ENCODE measurements at regions not wholly inside any gene's neighbourhood (a gene's known extent, or its start where the extent isn't known, plus 50 kb on each side); places are given as distances from the start of the nearest gene placed in this dataset.
"Not testable (repeated sequence)": the region's sequence is repeated elsewhere in the genome, so short reads cannot be mapped to it uniquely, and the experiment has no call there.

- no peak for TF ChIP-seq CTCF (IDR thresholded peaks at IDR 0.05)
- H3K4me1 Mint-ChIP-seq (ENCODE audit: unreplicated experiment) = peaks cover 13% of the 10 kb centered on the region
- no peak overlapping the region for H3K4me3 Mint-ChIP-seq (ENCODE audit: unreplicated experiment)
- no peak for DNase-seq (ENCODE audit: extremely low spot score, unreplicated experiment)
- H3K27ac Mint-ChIP-seq (ENCODE audit: unreplicated experiment) = no peak overlapping the region
- H3K27me3 Mint-ChIP-seq (ENCODE audit: unreplicated experiment) = no peaks in the 10 kb centered on the region
- H3K36me3 Mint-ChIP-seq (ENCODE audit: unreplicated experiment) = peaks cover 6% of the 10 kb centered on the region
- H3K9me3 Mint-ChIP-seq (ENCODE audit: unreplicated experiment) = peaks cover 30% of the 10 kb centered on the region
These were observed 196.5 kb upstream of the SLC7A11 start for GRCh38 chr4:138438608-138439007.

- Mint-ChIP-seq H3K4me3 (ENCODE audit: unreplicated experiment) (no peak overlapping the region), H3K9me3 (ENCODE audit: unreplicated experiment) (peaks cover 38% of the 10 kb centered on the region), H3K27me3 (ENCODE audit: unreplicated experiment) (no peaks in the 10 kb centered on the region), H3K36me3 (ENCODE audit: unreplicated experiment) (peaks cover 11% of the 10 kb centered on the region), H3K4me1 (ENCODE audit: unreplicated experiment) (peaks cover 13% of the 10 kb centered on the region), H3K27ac (ENCODE audit: unreplicated experiment) (no peak overlapping the region)
- DNase-seq (ENCODE audit: extremely low spot score, unreplicated experiment) = no peak
- TF ChIP-seq CTCF (IDR thresholded peaks at IDR 0.05) = no peak
These were observed 195.2 kb upstream of the SLC7A11 start for GRCh38 chr4:138437263-138437851.

- H3K4me1 Mint-ChIP-seq (ENCODE audit: unreplicated experiment) = peaks cover 13% of the 10 kb centered on the region
- not testable (repeated sequence) for H3K4me3 Mint-ChIP-seq (ENCODE audit: unreplicated experiment); H3K27ac Mint-ChIP-seq (ENCODE audit: unreplicated experiment); DNase-seq (ENCODE audit: extremely low spot score, unreplicated experiment); H3K27me3 Mint-ChIP-seq (ENCODE audit: unreplicated experiment)
- peaks cover 11% of the 10 kb centered on the region for H3K36me3 Mint-ChIP-seq (ENCODE audit: unreplicated experiment)
- peaks cover 31% of the 10 kb centered on the region for H3K9me3 Mint-ChIP-seq (ENCODE audit: unreplicated experiment)
These were observed 193.6 kb upstream of the SLC7A11 start for GRCh38 chr4:138435733-138436132.

GRCh38 chr4:138435046-138435445, 192.9 kb upstream of the SLC7A11 start:
- peaks cover 11% of the 10 kb centered on the region for H3K36me3 Mint-ChIP-seq (ENCODE audit: unreplicated experiment)
- not testable (repeated sequence) for H3K27ac Mint-ChIP-seq (ENCODE audit: unreplicated experiment); H3K4me3 Mint-ChIP-seq (ENCODE audit: unreplicated experiment); DNase-seq (ENCODE audit: extremely low spot score, unreplicated experiment); H3K27me3 Mint-ChIP-seq (ENCODE audit: unreplicated experiment)
- H3K9me3 Mint-ChIP-seq (ENCODE audit: unreplicated experiment) = peaks cover 31% of the 10 kb centered on the region
- H3K4me1 Mint-ChIP-seq (ENCODE audit: unreplicated experiment) = peaks cover 12% of the 10 kb centered on the region

GRCh38 chr4:138428611-138429010, 186.5 kb upstream of the SLC7A11 start:
- no peaks in the 10 kb centered on the region for H3K27me3 Mint-ChIP-seq (ENCODE audit: unreplicated experiment)

GRCh38 chr4:138426786-138427185, 184.6 kb upstream of the SLC7A11 start:
- Mint-ChIP-seq H3K36me3 (ENCODE audit: unreplicated experiment) (no peaks in the 10 kb centered on the region), H3K4me1 (ENCODE audit: unreplicated experiment) (peaks cover 17% of the 10 kb centered on the region), H3K9me3 (ENCODE audit: unreplicated experiment) (no peaks in the 10 kb centered on the region), H3K27me3 (ENCODE audit: unreplicated experiment) (no peaks in the 10 kb centered on the region), H3K4me3 (ENCODE audit: unreplicated experiment) (no peak overlapping the region), H3K27ac (ENCODE audit: unreplicated experiment) (no peak overlapping the region)
- TF ChIP-seq CTCF (IDR thresholded peaks at IDR 0.05) = no peak
- DNase-seq (ENCODE audit: extremely low spot score, unreplicated experiment) = no peak

More at GRCh38 chr4:138428611-138429010, 186.5 kb upstream of the SLC7A11 start:
- Mint-ChIP-seq H3K4me3 (ENCODE audit: unreplicated experiment) (no peak overlapping the region), H3K27ac (ENCODE audit: unreplicated experiment) (peak overlapping the region; percentile 50), H3K4me1 (ENCODE audit: unreplicated experiment) (peaks cover 17% of the 10 kb centered on the region), H3K36me3 (ENCODE audit: unreplicated experiment) (peaks cover 5% of the 10 kb centered on the region), H3K9me3 (ENCODE audit: unreplicated experiment) (peaks cover 11% of the 10 kb centered on the region)
- no peak for TF ChIP-seq CTCF (IDR thresholded peaks at IDR 0.05)
- DNase-seq (ENCODE audit: extremely low spot score, unreplicated experiment) = no peak
